ENCODE measurements at regions not wholly inside any gene's neighbourhood (a gene's known extent, or its start where the extent isn't known, plus 50 kb on each side); places are given as distances from the start of the nearest gene placed in this dataset.

DNA sequence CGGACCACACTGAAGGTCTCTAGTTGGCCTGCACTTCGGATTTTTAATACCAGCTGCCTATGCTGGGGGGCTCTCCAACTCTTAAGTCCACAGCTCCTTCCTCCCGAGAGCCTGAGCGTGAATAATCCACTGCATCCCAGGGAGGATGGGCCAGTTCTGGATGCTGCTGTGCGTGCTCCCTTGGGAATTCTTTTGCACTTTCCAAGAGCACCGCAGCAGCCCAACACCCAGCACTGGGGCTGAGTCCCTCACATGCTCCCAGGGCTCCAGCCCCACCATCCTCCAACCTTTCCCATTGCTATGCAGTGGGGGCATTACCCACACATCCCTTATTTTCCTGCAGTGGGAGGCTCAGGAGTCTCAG, 136.4 kb upstream of the IQSEC1 start:
- Histone ChIP-seq H2BK15ac (ENCODE audit: low read depth, low read length) (no peak overlapping the region), H2BK5ac (ENCODE audit: low read depth, low read length, poor library complexity, severe bottlenecking) (no peak overlapping the region), H4K8ac (ENCODE audit: low read depth in 2 of 2, low read length in 2 of 2) (no peak overlapping the region), H3K14ac (replicated peaks; ENCODE audit: low read depth, low read length) (no peak overlapping the region), H3K4me1 (ENCODE audit: control insufficient read depth, insufficient read depth, low read length) (no peaks in the 10 kb centered on the region), H2AK9ac (replicated peaks; ENCODE audit: low read depth, low read length, poor library complexity) (no peak overlapping the region), H3K4me3 (ENCODE audit: insufficient read depth, low read depth, low read length) (no peak overlapping the region), H2BK120ac (ENCODE audit: low read depth, low read length) (no peak overlapping the region), H2BK20ac (ENCODE audit: low read depth, low read length) (no peak overlapping the region), H3K4me2 (ENCODE audit: low read depth, low read length) (no peak overlapping the region), H3K27me3 (ENCODE audit: control insufficient read depth, insufficient read depth, low read length) (peaks cover 9% of the 10 kb centered on the region; the same call in 1 of the 2 replicates), H3K4ac (ENCODE audit: low read depth, low read length) (no peak overlapping the region), H3K9me1 (ENCODE audit: insufficient read depth, low read length) (no peaks in the 10 kb centered on the region), H3K36me3 (ENCODE audit: control insufficient read depth, insufficient read depth, low read length) (no peaks in the 10 kb centered on the region), H4K91ac (ENCODE audit: insufficient read depth, low read depth, low read length) (no peak overlapping the region), H3K23ac (ENCODE audit: low read depth, low read length) (no peak overlapping the region), H4K5ac (ENCODE audit: low read depth, low read length) (no peak overlapping the region), H3K9ac (ENCODE audit: low read depth, low read length) (no peak overlapping the region), H3K56ac (ENCODE audit: extremely low read depth, insufficient read depth, low read length) (no peak overlapping the region), H4K20me1 (ENCODE audit: insufficient read depth, low read length) (no peaks in the 10 kb centered on the region), H3K9me3 (ENCODE audit: control insufficient read depth, insufficient read depth, low read length) (no peaks in the 10 kb centered on the region), H2AK5ac (ENCODE audit: low read depth, low read length) (no peak overlapping the region), H2AFZ (replicated peaks; ENCODE audit: low read length, poor library complexity) (no peak overlapping the region), H3K79me1 (ENCODE audit: low read depth in 1 of 2, low read length in 2 of 2) (no peaks in the 10 kb centered on the region), H3K18ac (ENCODE audit: low read depth, low read length) (no peak overlapping the region), H3K27ac (ENCODE audit: insufficient read depth, low read length) (no peak overlapping the region)
- CTCF ChIA-PET = no interaction called here
- WGBS, 2 experiments (ENCODE audit: extremely low coverage in 2 of 2, insufficient read length in 1 of 2) = 30% methylated on average over 3 of the region's 6 CpGs; no CpG with 5 or more reads in 1 of the 2 experiments
- POLR2A ChIA-PET (ENCODE audit: unreplicated experiment) = no interaction called here
- in situ Hi-C loops (cut with MboI; ENCODE audit: low sequenced_read_pairs) = no loop called here
- intact Hi-C loops (cut with micrococcal nuclease) = no loop called here
- dilution Hi-C loops (cut with HindIII; ENCODE audit: low sequenced_read_pairs, unreplicated experiment) = no loop called here
- ATAC-seq (ENCODE audit: low read depth) (no peak), DNase-seq (no peak)
- no TSS peak for BruUV-seq (replicated peaks)
- TF ChIP-seq RFX5 (IDR thresholded peaks at IDR 0.05; ENCODE audit: low read depth, low read length) (no peak), SMC3 (IDR thresholded peaks at IDR 0.05; ENCODE audit: low read depth, low read length) (no peak), MAFK (IDR thresholded peaks at IDR 0.05; ENCODE audit: low read depth, low read length) (no peak), FOS (IDR thresholded peaks at IDR 0.05; ENCODE audit: low read depth, low read length) (no peak), BHLHE40 (IDR thresholded peaks at IDR 0.05; ENCODE audit: low read depth, low read length) (no peak), CEBPB (IDR thresholded peaks at IDR 0.05; ENCODE audit: low read depth, low read length) (no peak), RAD21 (IDR thresholded peaks at IDR 0.05; ENCODE audit: low read length) (no peak)
- TF ChIP-seq, protein P1, sequence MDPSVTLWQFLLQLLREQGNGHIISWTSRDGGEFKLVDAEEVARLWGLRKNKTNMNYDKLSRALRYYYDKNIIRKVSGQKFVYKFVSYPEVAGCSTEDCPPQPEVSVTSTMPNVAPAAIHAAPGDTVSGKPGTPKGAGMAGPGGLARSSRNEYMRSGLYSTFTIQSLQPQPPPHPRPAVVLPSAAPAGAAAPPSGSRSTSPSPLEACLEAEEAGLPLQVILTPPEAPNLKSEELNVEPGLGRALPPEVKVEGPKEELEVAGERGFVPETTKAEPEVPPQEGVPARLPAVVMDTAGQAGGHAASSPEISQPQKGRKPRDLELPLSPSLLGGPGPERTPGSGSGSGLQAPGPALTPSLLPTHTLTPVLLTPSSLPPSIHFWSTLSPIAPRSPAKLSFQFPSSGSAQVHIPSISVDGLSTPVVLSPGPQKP (IDR thresholded peaks at IDR 0.05; ENCODE audit: borderline replicate concordance, low read depth, low read length) = no peak
- TF ChIP-seq, protein P2, sequence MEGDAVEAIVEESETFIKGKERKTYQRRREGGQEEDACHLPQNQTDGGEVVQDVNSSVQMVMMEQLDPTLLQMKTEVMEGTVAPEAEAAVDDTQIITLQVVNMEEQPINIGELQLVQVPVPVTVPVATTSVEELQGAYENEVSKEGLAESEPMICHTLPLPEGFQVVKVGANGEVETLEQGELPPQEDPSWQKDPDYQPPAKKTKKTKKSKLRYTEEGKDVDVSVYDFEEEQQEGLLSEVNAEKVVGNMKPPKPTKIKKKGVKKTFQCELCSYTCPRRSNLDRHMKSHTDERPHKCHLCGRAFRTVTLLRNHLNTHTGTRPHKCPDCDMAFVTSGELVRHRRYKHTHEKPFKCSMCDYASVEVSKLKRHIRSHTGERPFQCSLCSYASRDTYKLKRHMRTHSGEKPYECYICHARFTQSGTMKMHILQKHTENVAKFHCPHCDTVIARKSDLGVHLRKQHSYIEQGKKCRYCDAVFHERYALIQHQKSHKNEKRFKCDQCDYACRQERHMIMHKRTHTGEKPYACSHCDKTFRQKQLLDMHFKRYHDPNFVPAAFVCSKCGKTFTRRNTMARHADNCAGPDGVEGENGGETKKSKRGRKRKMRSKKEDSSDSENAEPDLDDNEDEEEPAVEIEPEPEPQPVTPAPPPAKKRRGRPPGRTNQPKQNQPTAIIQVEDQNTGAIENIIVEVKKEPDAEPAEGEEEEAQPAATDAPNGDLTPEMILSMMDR (conservative IDR thresholded peaks at IDR 0.05; ENCODE audit: low read depth, low read length) = no peak
